ENCODE measurements at regions not wholly inside any gene's neighbourhood (a gene's known extent, or its start where the extent isn't known, plus 50 kb on each side); places are given as distances from the start of the nearest gene placed in this dataset.

GRCh38 chr13:76127922-76128321 lies 491.8 kb downstream of the LMO7 start:
- TF ChIP-seq, protein P1, sequence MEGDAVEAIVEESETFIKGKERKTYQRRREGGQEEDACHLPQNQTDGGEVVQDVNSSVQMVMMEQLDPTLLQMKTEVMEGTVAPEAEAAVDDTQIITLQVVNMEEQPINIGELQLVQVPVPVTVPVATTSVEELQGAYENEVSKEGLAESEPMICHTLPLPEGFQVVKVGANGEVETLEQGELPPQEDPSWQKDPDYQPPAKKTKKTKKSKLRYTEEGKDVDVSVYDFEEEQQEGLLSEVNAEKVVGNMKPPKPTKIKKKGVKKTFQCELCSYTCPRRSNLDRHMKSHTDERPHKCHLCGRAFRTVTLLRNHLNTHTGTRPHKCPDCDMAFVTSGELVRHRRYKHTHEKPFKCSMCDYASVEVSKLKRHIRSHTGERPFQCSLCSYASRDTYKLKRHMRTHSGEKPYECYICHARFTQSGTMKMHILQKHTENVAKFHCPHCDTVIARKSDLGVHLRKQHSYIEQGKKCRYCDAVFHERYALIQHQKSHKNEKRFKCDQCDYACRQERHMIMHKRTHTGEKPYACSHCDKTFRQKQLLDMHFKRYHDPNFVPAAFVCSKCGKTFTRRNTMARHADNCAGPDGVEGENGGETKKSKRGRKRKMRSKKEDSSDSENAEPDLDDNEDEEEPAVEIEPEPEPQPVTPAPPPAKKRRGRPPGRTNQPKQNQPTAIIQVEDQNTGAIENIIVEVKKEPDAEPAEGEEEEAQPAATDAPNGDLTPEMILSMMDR (IDR thresholded peaks at IDR 0.05; ENCODE audit: low read length), result no peak
- TF ChIP-seq EZH2 (optimal IDR thresholded peaks at IDR 0.05; ENCODE audit: low read depth, low read length), result no peak
- TF ChIP-seq EZH2phosphoT487 (IDR thresholded peaks at IDR 0.05; ENCODE audit: low read length), result no peak

Data from MM.1S (cell line).